ENCODE measurements at regions not wholly inside any gene's neighbourhood (a gene's known extent, or its start where the extent isn't known, plus 50 kb on each side); places are given as distances from the start of the nearest gene placed in this dataset.
"Not testable (repeated sequence)": the region's sequence is repeated elsewhere in the genome, so short reads cannot be mapped to it uniquely, and the experiment has no call there.

- not testable (repeated sequence) for TF ChIP-seq TAF1, POLR2A, SPI1, POLR2AphosphoS5 (IDR thresholded peaks at IDR 0.05; ENCODE audit: low read depth, low read length)
Measured at GRCh38 chrX:115983148-115983547, 187.4 kb upstream of the AGTR2 start.

Measured in GM12891 (cell line).